Nephron (organoid): ENCODE measurements at regions not wholly inside any gene's neighbourhood (a gene's known extent, or its start where the extent isn't known, plus 50 kb on each side); places are given as distances from the start of the nearest gene placed in this dataset.

Source experiments
- H3K27ac Mint-ChIP-seq, 3 experiments: 2 replicates each; pipeline ENCODE4 v1.8.0; 2020; ENCODE audit warnings: mixed read lengths in 3 of 3, mild to moderate bottlenecking in 2 of 3, moderate library complexity in 1 of 3
- H3K27me3 Mint-ChIP-seq: 2 replicates; pipeline ENCODE4 v1.8.0; 2021; ENCODE audit warnings: low read depth, mild to moderate bottlenecking, moderate library complexity, mixed read lengths
- H3K36me3 Mint-ChIP-seq: 2 replicates; pipeline ENCODE4 v1.8.0; 2020; ENCODE audit warnings: low read depth, mixed read lengths
- H3K4me1 Mint-ChIP-seq: 2 replicates; pipeline ENCODE4 v1.8.0; 2020; ENCODE audit warnings: mixed read lengths
- H3K4me3 Mint-ChIP-seq, 3 experiments: 2 replicates each; pipeline ENCODE4 v1.8.0; 2020; ENCODE audit warnings: mild to moderate bottlenecking in 3 of 3, mixed read lengths in 3 of 3, moderate library complexity in 2 of 3
- H3K9me3 Mint-ChIP-seq: 2 replicates; pipeline ENCODE4 v1.8.0; 2020; ENCODE audit warnings: mixed read lengths
- CTCF ChIP-seq, 3 experiments: fragments of 200-600 bp; sonication (generic); IDR thresholded peaks; one replicate each; pipeline ENCODE4 v1.5.0; 2021; ENCODE audit warnings: antibody characterized with exemption in 3 of 3; ENCODE audit not compliant: unreplicated experiment in 3 of 3

GRCh38 chr3:17979911-17980310, 237.5 kb upstream of the TBC1D5 start:
- no peaks in the 10 kb centered on the region for H3K36me3 Mint-ChIP-seq
- H3K27me3 Mint-ChIP-seq = no peaks in the 10 kb centered on the region
- no peak overlapping the region for H3K27ac Mint-ChIP-seq
- no peak overlapping the region for H3K4me3 Mint-ChIP-seq
- H3K9me3 Mint-ChIP-seq = no peaks in the 10 kb centered on the region
- no peak for TF ChIP-seq CTCF (IDR thresholded peaks at IDR 0.05; ENCODE audit: unreplicated experiment in 3 of 3)
- no peaks in the 10 kb centered on the region for H3K4me1 Mint-ChIP-seq

GRCh38 chr3:17979252-17979651, 236.8 kb upstream of the TBC1D5 start:
- no peak for TF ChIP-seq CTCF (IDR thresholded peaks at IDR 0.05; ENCODE audit: unreplicated experiment in 3 of 3)
- H3K4me3 Mint-ChIP-seq = no peak overlapping the region
- no peaks in the 10 kb centered on the region for H3K27me3 Mint-ChIP-seq
- no peaks in the 10 kb centered on the region for H3K9me3 Mint-ChIP-seq
- H3K4me1 Mint-ChIP-seq = no peaks in the 10 kb centered on the region
- no peak overlapping the region for H3K27ac Mint-ChIP-seq
- H3K36me3 Mint-ChIP-seq = no peaks in the 10 kb centered on the region

- Mint-ChIP-seq H3K27ac (peak overlapping the region in 1 of 3 experiments; percentile 69), H3K4me1 (peaks cover 27% of the 10 kb centered on the region), H3K36me3 (no peaks in the 10 kb centered on the region), H3K9me3 (no peaks in the 10 kb centered on the region), H3K27me3 (no peaks in the 10 kb centered on the region), H3K4me3 (no peak overlapping the region)
- peak in 2 of 3 experiments; percentile 31 to 38 for TF ChIP-seq CTCF (IDR thresholded peaks at IDR 0.05; ENCODE audit: unreplicated experiment in 3 of 3)
Observed at GRCh38 chr3:17974206-17974841, 231.9 kb upstream of the TBC1D5 start.

GRCh38 chr3:17972959-17973906, 230.8 kb upstream of the TBC1D5 start:
- Mint-ChIP-seq H3K9me3 (no peaks in the 10 kb centered on the region), H3K27ac (peak overlapping the region in 2 of 3 experiments; percentile 12 to 70), H3K4me3 (peak overlapping the region in 1 of 3 experiments; percentile 9), H3K4me1 (peaks cover 27% of the 10 kb centered on the region), H3K27me3 (no peaks in the 10 kb centered on the region), H3K36me3 (no peaks in the 10 kb centered on the region)
- TF ChIP-seq CTCF (IDR thresholded peaks at IDR 0.05; ENCODE audit: unreplicated experiment in 3 of 3) = no peak

- TF ChIP-seq CTCF (IDR thresholded peaks at IDR 0.05; ENCODE audit: unreplicated experiment in 3 of 3) = no peak
- Mint-ChIP-seq H3K4me1 (peaks cover 27% of the 10 kb centered on the region), H3K36me3 (no peaks in the 10 kb centered on the region), H3K27me3 (no peaks in the 10 kb centered on the region), H3K27ac (peak overlapping the region in 1 of 3 experiments; percentile 70), H3K9me3 (no peaks in the 10 kb centered on the region), H3K4me3 (no peak overlapping the region)
Observed at GRCh38 chr3:17972476-17972875, 230.0 kb upstream of the TBC1D5 start.
